ENCODE measurements at regions not wholly inside any gene's neighbourhood (a gene's known extent, or its start where the extent isn't known, plus 50 kb on each side); places are given as distances from the start of the nearest gene placed in this dataset.

- Histone ChIP-seq H3K4me1 (ENCODE audit: control insufficient read depth in 1 of 2, insufficient read depth in 2 of 2, low read depth in 1 of 2, low read length in 1 of 2) (peaks cover 9 to 15% of the 10 kb centered on the region in 2 experiments; a peak in 2 of 4 replicates), H3K27me3 (ENCODE audit: insufficient read depth) (no peaks in the 10 kb centered on the region), H3K4me3 (ENCODE audit: low read depth in 2 of 2, low read length in 1 of 2) (no peak overlapping the region), H3F3A (replicated peaks; ENCODE audit: insufficient read depth) (no peaks in the 10 kb centered on the region), H3K27ac (ENCODE audit: low read depth in 2 of 2, low read length in 1 of 2) (no peak overlapping the region), H3K9me3 (no peaks in the 10 kb centered on the region), H3K9me2 (no peaks in the 10 kb centered on the region), H2AFZ (ENCODE audit: low read depth) (no peak overlapping the region), H3K36me3 (replicated peaks in 1 of 2; ENCODE audit: control insufficient read depth in 1 of 2, insufficient read depth in 2 of 2, low read length in 1 of 2) (no peaks in the 10 kb centered on the region), H3K4me2 (no peak overlapping the region), H4K20me1 (ENCODE audit: insufficient read depth) (no peaks in the 10 kb centered on the region), H3K9ac (no peak overlapping the region), H3K79me2 (ENCODE audit: insufficient read depth) (no peaks in the 10 kb centered on the region)
- no peak for DNase-seq
- ChIA-PET CTCF (interaction anchor here (0.9 to 4.0 kb wide), 5 partner anchors 27 to 127 kb away, joined by 3 to 15 read pairs (median 5); no protein-coding TSS in a partner anchor), POLR2A (no interaction called here)
- no peak for TF ChIP-seq YY1 (IDR thresholded peaks at IDR 0.05; ENCODE audit: low read depth)
- no peak for TF ChIP-seq FOXM1 (IDR thresholded peaks at IDR 0.05; ENCODE audit: low read depth)
- TF ChIP-seq EZH2phosphoT487 (IDR thresholded peaks at IDR 0.05; ENCODE audit: borderline replicate concordance, low read depth) = no peak
- no peak for TF ChIP-seq MAX (IDR thresholded peaks at IDR 0.05; ENCODE audit: low read depth)
- no peak for TF ChIP-seq RFX5 (IDR thresholded peaks at IDR 0.05; ENCODE audit: low read length)
- TF ChIP-seq PBX3 (IDR thresholded peaks at IDR 0.05) = no peak
- TF ChIP-seq EP300 (IDR thresholded peaks at IDR 0.05; ENCODE audit: borderline replicate concordance in 1 of 2, low read depth in 1 of 2, low read length in 1 of 2) = no peak
- no peak for TF ChIP-seq RCOR1 (IDR thresholded peaks at IDR 0.05; ENCODE audit: low read length)
- TF ChIP-seq FOSL2 (IDR thresholded peaks at IDR 0.05; ENCODE audit: borderline replicate concordance, low read depth) = no peak
- 77% methylated on average over 5 of the region's 9 CpGs for WGBS (ENCODE audit: low lambda C conversion rate)
Measured at GRCh38 chr15:66646308-66646707, 55.7 kb upstream of the SMAD6 start.

GRCh38 chr15:66646799-66647198 is 55.2 kb upstream of the SMAD6 start:
- Histone ChIP-seq H3K9me2 (no peaks in the 10 kb centered on the region), H3K4me3 (ENCODE audit: low read depth in 2 of 2, low read length in 1 of 2) (no peak overlapping the region), H3F3A (replicated peaks; ENCODE audit: insufficient read depth) (no peaks in the 10 kb centered on the region), H3K79me2 (ENCODE audit: insufficient read depth) (no peaks in the 10 kb centered on the region), H2AFZ (ENCODE audit: low read depth) (no peak overlapping the region), H3K36me3 (replicated peaks in 1 of 2; ENCODE audit: control insufficient read depth in 1 of 2, insufficient read depth in 2 of 2, low read length in 1 of 2) (no peaks in the 10 kb centered on the region), H4K20me1 (ENCODE audit: insufficient read depth) (no peaks in the 10 kb centered on the region), H3K27me3 (ENCODE audit: insufficient read depth) (no peaks in the 10 kb centered on the region), H3K9me3 (no peaks in the 10 kb centered on the region), H3K4me2 (no peak overlapping the region), H3K9ac (no peak overlapping the region), H3K27ac (ENCODE audit: low read depth in 2 of 2, low read length in 1 of 2) (peak overlapping the region in 1 of 2 experiments; percentile 80; a peak in 2 of 4 replicates), H3K4me1 (ENCODE audit: control insufficient read depth in 1 of 2, insufficient read depth in 2 of 2, low read depth in 1 of 2, low read length in 1 of 2) (peaks cover 9 to 15% of the 10 kb centered on the region in 2 experiments; a peak in 2 of 4 replicates)
- ChIA-PET CTCF (interaction anchor here (0.9 to 4.0 kb wide), 6 partner anchors 11 to 127 kb away, joined by 3 to 15 read pairs (median 4); no protein-coding TSS in a partner anchor), POLR2A (interaction anchor here (1.2 kb wide), 1 partner anchor 15 kb away, joined by 3 read pairs; no protein-coding TSS in a partner anchor)
- no peak for TF ChIP-seq TAF1 (IDR thresholded peaks at IDR 0.05; ENCODE audit: borderline replicate concordance, low read depth, low read length)
- TF ChIP-seq RXRA (IDR thresholded peaks at IDR 0.05; ENCODE audit: borderline replicate concordance, low read depth) = no peak
- no peak for DNase-seq

All from SK-N-SH (cell line).